NB4 (cell line): ENCODE measurements at regions not wholly inside any gene's neighbourhood (a gene's known extent, or its start where the extent isn't known, plus 50 kb on each side); places are given as distances from the start of the nearest gene placed in this dataset.

Source experiments
- CTCF ChIP-seq: IDR thresholded peaks from one replicate; pipeline ENCODE4 v1.5.1; 2012; ENCODE audit warnings: low read depth, low read length
- MAX ChIP-seq: IDR thresholded peaks from 2 replicates; pipeline ENCODE4 v1.6.1; 2011; ENCODE audit warnings: low read depth, low read length
- MYC ChIP-seq: IDR thresholded peaks from 2 replicates; pipeline ENCODE4 v1.6.1; 2011; ENCODE audit warnings: low read depth, low read length
- POLR2A ChIP-seq: IDR thresholded peaks from 2 replicates; pipeline ENCODE4 v1.6.1; 2011; ENCODE audit warnings: mild to moderate bottlenecking; ENCODE audit not compliant: insufficient read length; ENCODE audit errors: extremely low read depth

- TF ChIP-seq MAX (no peak), CTCF (no peak), POLR2A (no peak), MYC (no peak)
Observed at GRCh38 chr14:101239065-101239464, 322.2 kb upstream of the DIO3 start.
